ENCODE measurements at regions not wholly inside any gene's neighbourhood (a gene's known extent, or its start where the extent isn't known, plus 50 kb on each side); places are given as distances from the start of the nearest gene placed in this dataset.

DNA sequence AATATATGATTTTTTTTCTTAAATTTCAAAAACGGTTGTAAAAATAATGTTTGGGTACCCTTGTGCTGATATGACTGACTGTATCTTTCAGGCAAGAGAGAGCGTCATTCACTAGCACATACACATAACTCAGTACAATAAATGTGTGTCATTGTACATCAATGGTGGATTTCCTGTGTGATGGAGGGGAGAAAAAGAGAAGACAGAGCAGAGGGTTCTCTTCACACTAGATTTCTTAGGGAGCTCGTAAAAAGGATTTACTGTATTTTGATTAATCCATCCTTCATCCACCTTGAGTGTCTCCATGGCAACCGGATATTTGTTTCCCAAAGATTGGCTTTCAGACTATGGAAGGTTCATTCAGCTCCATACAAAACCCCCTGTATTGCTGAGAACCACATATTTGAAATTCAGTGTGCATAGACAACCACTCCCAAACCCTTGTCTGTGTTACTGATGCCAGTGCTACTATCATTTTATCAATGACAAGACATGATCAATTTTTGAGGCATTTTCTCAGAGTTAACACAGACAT, 150.6 kb downstream of the AKR1D1 start (continued):
- TF ChIP-seq AFF4 (CRISPR knock-in tag; IDR thresholded peaks at IDR 0.05; ENCODE audit: borderline replicate concordance) (no peak), HMGXB4 (CRISPR knock-in tag; IDR thresholded peaks at IDR 0.05) (no peak), RELA (CRISPR knock-in tag; IDR thresholded peaks at IDR 0.05; ENCODE audit: borderline replicate concordance) (no peak), ZNF317 (CRISPR knock-in tag; IDR thresholded peaks at IDR 0.05; ENCODE audit: borderline replicate concordance, low read depth) (no peak), ZNF219 (CRISPR knock-in tag; IDR thresholded peaks at IDR 0.05; ENCODE audit: borderline replicate concordance) (no peak)
- TF ChIP-seq, protein P1, sequence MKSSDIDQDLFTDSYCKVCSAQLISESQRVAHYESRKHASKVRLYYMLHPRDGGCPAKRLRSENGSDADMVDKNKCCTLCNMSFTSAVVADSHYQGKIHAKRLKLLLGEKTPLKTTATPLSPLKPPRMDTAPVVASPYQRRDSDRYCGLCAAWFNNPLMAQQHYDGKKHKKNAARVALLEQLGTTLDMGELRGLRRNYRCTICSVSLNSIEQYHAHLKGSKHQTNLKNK (CRISPR knock-in tag; IDR thresholded peaks at IDR 0.05), result no peak
- TF ChIP-seq, protein P2, sequence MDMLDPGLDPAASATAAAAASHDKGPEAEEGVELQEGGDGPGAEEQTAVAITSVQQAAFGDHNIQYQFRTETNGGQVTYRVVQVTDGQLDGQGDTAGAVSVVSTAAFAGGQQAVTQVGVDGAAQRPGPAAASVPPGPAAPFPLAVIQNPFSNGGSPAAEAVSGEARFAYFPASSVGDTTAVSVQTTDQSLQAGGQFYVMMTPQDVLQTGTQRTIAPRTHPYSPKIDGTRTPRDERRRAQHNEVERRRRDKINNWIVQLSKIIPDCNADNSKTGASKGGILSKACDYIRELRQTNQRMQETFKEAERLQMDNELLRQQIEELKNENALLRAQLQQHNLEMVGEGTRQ (CRISPR knock-in tag; IDR thresholded peaks at IDR 0.05), result no peak

GRCh38 chr7:138228119-138228518, 151.9 kb downstream of the AKR1D1 start:
- CTCF ChIA-PET, result interaction anchor here (1.2 kb wide), 1 partner anchor 226 kb away, joined by 3 read pairs; the partner anchor contains the start of gene CREB3L2
- peaks cover 4% of the 10 kb centered on the region for H3K27me3 Mint-ChIP-seq (ENCODE audit: low read depth)
- no peak overlapping the region for H3K4me3 Mint-ChIP-seq
- H3K27ac Mint-ChIP-seq, result no peak overlapping the region
- peaks cover 7% of the 10 kb centered on the region for H3K4me1 Mint-ChIP-seq
- no peak for ATAC-seq
- no peak for DNase-seq (ENCODE audit: low spot score)
- peaks cover 40% of the 10 kb centered on the region for H3K9me3 Mint-ChIP-seq
- peaks cover 34% of the 10 kb centered on the region for H3K36me3 Mint-ChIP-seq
- POLR2A ChIA-PET, result no interaction called here
- TF ChIP-seq, protein P3, sequence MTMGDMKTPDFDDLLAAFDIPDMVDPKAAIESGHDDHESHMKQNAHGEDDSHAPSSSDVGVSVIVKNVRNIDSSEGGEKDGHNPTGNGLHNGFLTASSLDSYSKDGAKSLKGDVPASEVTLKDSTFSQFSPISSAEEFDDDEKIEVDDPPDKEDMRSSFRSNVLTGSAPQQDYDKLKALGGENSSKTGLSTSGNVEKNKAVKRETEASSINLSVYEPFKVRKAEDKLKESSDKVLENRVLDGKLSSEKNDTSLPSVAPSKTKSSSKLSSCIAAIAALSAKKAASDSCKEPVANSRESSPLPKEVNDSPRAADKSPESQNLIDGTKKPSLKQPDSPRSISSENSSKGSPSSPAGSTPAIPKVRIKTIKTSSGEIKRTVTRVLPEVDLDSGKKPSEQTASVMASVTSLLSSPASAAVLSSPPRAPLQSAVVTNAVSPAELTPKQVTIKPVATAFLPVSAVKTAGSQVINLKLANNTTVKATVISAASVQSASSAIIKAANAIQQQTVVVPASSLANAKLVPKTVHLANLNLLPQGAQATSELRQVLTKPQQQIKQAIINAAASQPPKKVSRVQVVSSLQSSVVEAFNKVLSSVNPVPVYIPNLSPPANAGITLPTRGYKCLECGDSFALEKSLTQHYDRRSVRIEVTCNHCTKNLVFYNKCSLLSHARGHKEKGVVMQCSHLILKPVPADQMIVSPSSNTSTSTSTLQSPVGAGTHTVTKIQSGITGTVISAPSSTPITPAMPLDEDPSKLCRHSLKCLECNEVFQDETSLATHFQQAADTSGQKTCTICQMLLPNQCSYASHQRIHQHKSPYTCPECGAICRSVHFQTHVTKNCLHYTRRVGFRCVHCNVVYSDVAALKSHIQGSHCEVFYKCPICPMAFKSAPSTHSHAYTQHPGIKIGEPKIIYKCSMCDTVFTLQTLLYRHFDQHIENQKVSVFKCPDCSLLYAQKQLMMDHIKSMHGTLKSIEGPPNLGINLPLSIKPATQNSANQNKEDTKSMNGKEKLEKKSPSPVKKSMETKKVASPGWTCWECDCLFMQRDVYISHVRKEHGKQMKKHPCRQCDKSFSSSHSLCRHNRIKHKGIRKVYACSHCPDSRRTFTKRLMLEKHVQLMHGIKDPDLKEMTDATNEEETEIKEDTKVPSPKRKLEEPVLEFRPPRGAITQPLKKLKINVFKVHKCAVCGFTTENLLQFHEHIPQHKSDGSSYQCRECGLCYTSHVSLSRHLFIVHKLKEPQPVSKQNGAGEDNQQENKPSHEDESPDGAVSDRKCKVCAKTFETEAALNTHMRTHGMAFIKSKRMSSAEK (CRISPR knock-in tag; IDR thresholded peaks at IDR 0.05; ENCODE audit: borderline replicate concordance), result no peak
- TF ChIP-seq ESRRA (CRISPR knock-in tag; IDR thresholded peaks at IDR 0.05; ENCODE audit: borderline replicate concordance) (no peak), ZBTB43 (CRISPR knock-in tag; IDR thresholded peaks at IDR 0.05) (no peak), CREM (CRISPR knock-in tag; IDR thresholded peaks at IDR 0.05) (no peak), JAZF1 (CRISPR knock-in tag; IDR thresholded peaks at IDR 0.05) (no peak), FOXK1 (CRISPR knock-in tag; IDR thresholded peaks at IDR 0.05) (no peak), E2F4 (CRISPR knock-in tag; IDR thresholded peaks at IDR 0.05; ENCODE audit: borderline replicate concordance, low read depth) (no peak), CDX4 (CRISPR knock-in tag; IDR thresholded peaks at IDR 0.05; ENCODE audit: borderline replicate concordance) (no peak), ZBTB21 (CRISPR knock-in tag; IDR thresholded peaks at IDR 0.05; ENCODE audit: borderline replicate concordance) (no peak)
- TF ChIP-seq, protein P4, sequence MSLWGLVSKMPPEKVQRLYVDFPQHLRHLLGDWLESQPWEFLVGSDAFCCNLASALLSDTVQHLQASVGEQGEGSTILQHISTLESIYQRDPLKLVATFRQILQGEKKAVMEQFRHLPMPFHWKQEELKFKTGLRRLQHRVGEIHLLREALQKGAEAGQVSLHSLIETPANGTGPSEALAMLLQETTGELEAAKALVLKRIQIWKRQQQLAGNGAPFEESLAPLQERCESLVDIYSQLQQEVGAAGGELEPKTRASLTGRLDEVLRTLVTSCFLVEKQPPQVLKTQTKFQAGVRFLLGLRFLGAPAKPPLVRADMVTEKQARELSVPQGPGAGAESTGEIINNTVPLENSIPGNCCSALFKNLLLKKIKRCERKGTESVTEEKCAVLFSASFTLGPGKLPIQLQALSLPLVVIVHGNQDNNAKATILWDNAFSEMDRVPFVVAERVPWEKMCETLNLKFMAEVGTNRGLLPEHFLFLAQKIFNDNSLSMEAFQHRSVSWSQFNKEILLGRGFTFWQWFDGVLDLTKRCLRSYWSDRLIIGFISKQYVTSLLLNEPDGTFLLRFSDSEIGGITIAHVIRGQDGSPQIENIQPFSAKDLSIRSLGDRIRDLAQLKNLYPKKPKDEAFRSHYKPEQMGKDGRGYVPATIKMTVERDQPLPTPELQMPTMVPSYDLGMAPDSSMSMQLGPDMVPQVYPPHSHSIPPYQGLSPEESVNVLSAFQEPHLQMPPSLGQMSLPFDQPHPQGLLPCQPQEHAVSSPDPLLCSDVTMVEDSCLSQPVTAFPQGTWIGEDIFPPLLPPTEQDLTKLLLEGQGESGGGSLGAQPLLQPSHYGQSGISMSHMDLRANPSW (CRISPR knock-in tag; conservative IDR thresholded peaks at IDR 0.05; ENCODE audit: low read depth), result no peak
